Endothelial cell (in vitro differentiated cells): ENCODE measurements at regions not wholly inside any gene's neighbourhood (a gene's known extent, or its start where the extent isn't known, plus 50 kb on each side); places are given as distances from the start of the nearest gene placed in this dataset.
"Not testable (repeated sequence)": the region's sequence is repeated elsewhere in the genome, so short reads cannot be mapped to it uniquely, and the experiment has no call there.

Source experiments
- DNase-seq: peaks from one replicate; pipeline ENCODE4 v3.0.0; 2021; ENCODE audit warnings: low spot score
- H3K27ac Mint-ChIP-seq: one replicate; pipeline ENCODE4 v1.8.0; 2021; ENCODE audit warnings: mixed read lengths, inconsistent platforms; ENCODE audit not compliant: unreplicated experiment
- H3K27me3 Mint-ChIP-seq: one replicate; pipeline ENCODE4 v1.8.0; 2021; ENCODE audit warnings: mild to moderate bottlenecking, moderate library complexity, mixed read lengths, inconsistent platforms; ENCODE audit not compliant: unreplicated experiment
- H3K36me3 Mint-ChIP-seq: one replicate; pipeline ENCODE4 v1.8.0; 2021; ENCODE audit warnings: mild to moderate bottlenecking, low read depth, mixed read lengths, inconsistent platforms; ENCODE audit not compliant: unreplicated experiment
- H3K4me1 Mint-ChIP-seq: one replicate; pipeline ENCODE4 v1.8.0; 2021; ENCODE audit warnings: mild to moderate bottlenecking, mixed read lengths, inconsistent platforms; ENCODE audit not compliant: unreplicated experiment
- H3K4me3 Mint-ChIP-seq: one replicate; pipeline ENCODE4 v1.8.0; 2021; ENCODE audit warnings: mild to moderate bottlenecking, mixed read lengths, inconsistent platforms; ENCODE audit not compliant: unreplicated experiment
- H3K9me3 Mint-ChIP-seq: one replicate; pipeline ENCODE4 v1.8.0; 2021; ENCODE audit warnings: mixed read lengths, inconsistent platforms; ENCODE audit not compliant: unreplicated experiment
- TF ChIP-seq, protein P1 (sequence below): fragments of 200-600 bp; sonication (generic); IDR thresholded peaks from one replicate; pipeline ENCODE4 v1.5.0; 2021; ENCODE audit warnings: antibody characterized with exemption; ENCODE audit not compliant: unreplicated experiment

- Mint-ChIP-seq H3K4me3 (no peak overlapping the region), H3K4me1 (no peaks in the 10 kb centered on the region), H3K27me3 (no peaks in the 10 kb centered on the region), H3K9me3 (no peaks in the 10 kb centered on the region), H3K27ac (no peak overlapping the region), H3K36me3 (no peaks in the 10 kb centered on the region)
- DNase-seq, result no peak
- TF ChIP-seq, protein P1, sequence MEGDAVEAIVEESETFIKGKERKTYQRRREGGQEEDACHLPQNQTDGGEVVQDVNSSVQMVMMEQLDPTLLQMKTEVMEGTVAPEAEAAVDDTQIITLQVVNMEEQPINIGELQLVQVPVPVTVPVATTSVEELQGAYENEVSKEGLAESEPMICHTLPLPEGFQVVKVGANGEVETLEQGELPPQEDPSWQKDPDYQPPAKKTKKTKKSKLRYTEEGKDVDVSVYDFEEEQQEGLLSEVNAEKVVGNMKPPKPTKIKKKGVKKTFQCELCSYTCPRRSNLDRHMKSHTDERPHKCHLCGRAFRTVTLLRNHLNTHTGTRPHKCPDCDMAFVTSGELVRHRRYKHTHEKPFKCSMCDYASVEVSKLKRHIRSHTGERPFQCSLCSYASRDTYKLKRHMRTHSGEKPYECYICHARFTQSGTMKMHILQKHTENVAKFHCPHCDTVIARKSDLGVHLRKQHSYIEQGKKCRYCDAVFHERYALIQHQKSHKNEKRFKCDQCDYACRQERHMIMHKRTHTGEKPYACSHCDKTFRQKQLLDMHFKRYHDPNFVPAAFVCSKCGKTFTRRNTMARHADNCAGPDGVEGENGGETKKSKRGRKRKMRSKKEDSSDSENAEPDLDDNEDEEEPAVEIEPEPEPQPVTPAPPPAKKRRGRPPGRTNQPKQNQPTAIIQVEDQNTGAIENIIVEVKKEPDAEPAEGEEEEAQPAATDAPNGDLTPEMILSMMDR, result no peak
These were observed 875.7 kb upstream of the ANO3 start for GRCh38 chr11:25456211-25456610.

DNA sequence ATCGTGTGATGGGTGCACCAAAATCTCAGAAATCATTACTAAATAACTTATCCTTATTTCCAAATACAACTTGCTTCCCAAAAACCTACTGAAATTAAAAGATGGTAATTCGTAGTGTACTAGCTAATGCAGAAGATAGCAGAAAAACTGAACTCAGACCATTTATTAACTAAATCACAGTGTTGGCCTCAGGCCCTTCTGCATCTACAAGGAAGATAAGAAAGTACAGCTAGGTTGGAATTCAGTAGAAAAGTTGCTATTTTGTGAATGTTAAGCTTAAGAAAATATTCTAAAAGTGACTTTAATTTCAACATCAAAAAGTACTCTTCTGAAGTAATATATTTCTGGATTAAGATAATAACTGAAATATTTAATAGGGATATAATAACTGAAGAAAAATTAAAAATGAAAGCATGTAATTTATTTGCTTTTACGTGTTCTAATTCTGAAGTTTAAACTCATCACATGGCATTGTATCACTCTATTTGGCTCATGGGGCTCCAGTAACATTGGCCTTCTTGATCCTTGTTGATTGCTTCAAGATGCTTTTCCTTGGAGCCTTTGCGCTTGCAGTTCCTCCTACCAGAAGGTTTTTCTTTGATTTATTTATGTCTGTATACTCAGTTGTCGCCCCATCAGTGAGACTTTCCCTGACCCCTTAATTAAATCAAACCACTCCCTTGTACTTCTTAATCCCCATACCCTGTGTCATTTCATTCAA, 847.9 kb upstream of the ANO3 start:
- Mint-ChIP-seq H3K4me1 (peaks cover 2% of the 10 kb centered on the region), H3K27ac (no peak overlapping the region), H3K9me3 (no peaks in the 10 kb centered on the region), H3K4me3 (no peak overlapping the region), H3K27me3 (no peaks in the 10 kb centered on the region), H3K36me3 (no peaks in the 10 kb centered on the region)
- TF ChIP-seq, protein P1, result no peak
- no peak for DNase-seq

DNA sequence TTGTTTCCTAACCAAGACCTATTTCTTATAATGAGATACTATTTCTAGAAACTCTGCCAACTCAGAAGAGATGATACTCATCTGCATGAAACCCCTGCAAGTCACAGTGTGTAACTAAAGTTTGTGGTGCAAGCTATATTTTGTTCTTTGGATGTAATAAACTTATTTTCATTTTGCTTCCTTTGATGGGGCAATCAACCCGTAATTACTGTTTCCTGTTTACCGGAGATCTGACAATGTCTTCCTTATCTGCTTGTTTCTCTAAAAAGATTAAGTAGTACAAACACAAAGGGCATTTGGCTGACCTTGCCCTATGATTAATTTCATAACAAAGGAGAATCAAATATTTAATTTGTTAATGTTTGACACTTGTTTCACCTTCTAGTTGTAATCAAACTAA, 846.6 kb upstream of the ANO3 start:
- Mint-ChIP-seq H3K27ac (no peak overlapping the region), H3K9me3 (no peaks in the 10 kb centered on the region)

DNA sequence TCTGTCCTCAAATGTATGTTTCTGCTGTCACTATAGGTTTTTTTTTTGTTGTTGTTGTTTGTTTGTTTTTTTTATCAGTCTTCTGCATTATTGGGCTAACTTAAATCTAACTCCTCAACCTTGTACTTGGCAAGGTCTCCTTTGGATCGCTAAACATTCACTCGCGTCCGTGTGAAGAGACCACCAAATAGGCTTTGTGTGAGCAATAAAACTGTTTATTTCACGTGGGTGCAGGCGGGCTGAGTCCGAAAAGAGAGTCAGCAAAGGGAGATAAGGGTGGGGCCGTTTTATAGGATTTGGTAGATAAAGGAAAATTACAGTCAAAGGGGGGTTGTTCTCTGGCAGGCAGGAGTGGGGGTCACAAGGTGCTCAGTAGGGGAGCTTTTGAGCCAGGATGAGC, 845.6 kb upstream of the ANO3 start:
- H3K27me3 Mint-ChIP-seq, H3K36me3 Mint-ChIP-seq, H3K4me1 Mint-ChIP-seq, H3K9me3 Mint-ChIP-seq, DNase-seq, H3K27ac Mint-ChIP-seq, H3K4me3 Mint-ChIP-seq: not testable (repeated sequence)

More for the DNA sequence above, 846.6 kb upstream of the ANO3 start:
- Mint-ChIP-seq H3K36me3 (no peaks in the 10 kb centered on the region), H3K4me1 (peaks cover 2% of the 10 kb centered on the region), H3K4me3 (no peak overlapping the region), H3K27me3 (no peaks in the 10 kb centered on the region)
- no peak for DNase-seq
- TF ChIP-seq, protein P1, result no peak

GRCh38 chr11:25488176-25488575, 843.8 kb upstream of the ANO3 start:
- H3K27me3 Mint-ChIP-seq, H3K4me3 Mint-ChIP-seq, H3K27ac Mint-ChIP-seq, H3K36me3 Mint-ChIP-seq, H3K9me3 Mint-ChIP-seq, DNase-seq: not testable (repeated sequence)
- peaks cover 17% of the 10 kb centered on the region for H3K4me1 Mint-ChIP-seq

GRCh38 chr11:25501426-25501825, 830.5 kb upstream of the ANO3 start:
- not testable (repeated sequence) for H3K4me3 Mint-ChIP-seq, H3K36me3 Mint-ChIP-seq, H3K27me3 Mint-ChIP-seq, H3K27ac Mint-ChIP-seq, H3K9me3 Mint-ChIP-seq, DNase-seq, H3K4me1 Mint-ChIP-seq
